Type B pancreatic cell (in vitro differentiated cells): ENCODE measurements at regions not wholly inside any gene's neighbourhood (a gene's known extent, or its start where the extent isn't known, plus 50 kb on each side); places are given as distances from the start of the nearest gene placed in this dataset.

Source experiments
- DNase-seq: peaks from one replicate; pipeline ENCODE4 v3.0.0; 2021; ENCODE audit warnings: mixed read lengths; ENCODE audit not compliant: unreplicated experiment; ENCODE audit errors: extremely low spot score
- H3K27ac Mint-ChIP-seq: 2 replicates; pipeline ENCODE4 v1.8.0; 2021; ENCODE audit warnings: mild to moderate bottlenecking, mixed read lengths
- H3K27me3 Mint-ChIP-seq: 2 replicates; pipeline ENCODE4 v1.8.0; 2021; ENCODE audit warnings: mixed read lengths
- H3K36me3 Mint-ChIP-seq: 2 replicates; pipeline ENCODE4 v1.8.0; 2021; ENCODE audit warnings: mixed read lengths
- H3K4me1 Mint-ChIP-seq: one replicate; pipeline ENCODE4 v1.8.0; 2021; ENCODE audit warnings: mixed read lengths; ENCODE audit not compliant: unreplicated experiment
- H3K4me3 Mint-ChIP-seq: 2 replicates; pipeline ENCODE4 v1.8.0; 2021; ENCODE audit warnings: mild to moderate bottlenecking, mixed read lengths
- H3K9me3 Mint-ChIP-seq: 2 replicates; pipeline ENCODE4 v1.8.0; 2021; ENCODE audit warnings: mixed read lengths
- CTCF ChIP-seq: fragments of 200-600 bp; sonication (generic); conservative IDR thresholded peaks from 2 replicates; pipeline ENCODE4 v1.5.0; 2021; ENCODE audit warnings: antibody characterized with exemption, mild to moderate bottlenecking

GRCh38 chr5:28495876-28496275 is 1457.5 kb upstream of the CDH9 start:
- no peaks in the 10 kb centered on the region for H3K9me3 Mint-ChIP-seq
- H3K36me3 Mint-ChIP-seq, result peaks cover 4% of the 10 kb centered on the region
- no peaks in the 10 kb centered on the region for H3K27me3 Mint-ChIP-seq
- no peak for DNase-seq
- peak overlapping the region; percentile 57 for H3K27ac Mint-ChIP-seq
- H3K4me1 Mint-ChIP-seq, result no peaks in the 10 kb centered on the region
- no peak for TF ChIP-seq CTCF
- peak overlapping the region; percentile 27 for H3K4me3 Mint-ChIP-seq

DNA sequence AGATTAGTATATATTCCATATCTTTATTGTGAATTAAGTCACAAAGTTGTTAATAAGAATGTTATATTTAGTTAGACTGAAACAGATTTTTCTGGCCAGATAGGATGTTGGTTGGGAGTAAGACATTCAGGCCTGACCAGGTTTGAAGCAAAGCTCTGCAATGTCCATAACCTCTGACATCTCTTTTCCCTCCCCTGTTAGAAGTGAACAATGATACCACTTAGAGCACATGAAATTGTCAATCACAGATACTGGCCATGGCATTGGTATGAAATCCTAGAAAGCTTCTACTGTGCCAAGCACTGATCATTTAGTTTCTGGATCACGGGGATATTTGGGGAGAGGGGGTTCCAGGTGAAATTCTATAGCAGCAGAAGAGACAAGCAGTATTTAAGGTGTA is 1455.1 kb upstream of the CDH9 start:
- H3K36me3 Mint-ChIP-seq, result peaks cover 4% of the 10 kb centered on the region
- no peaks in the 10 kb centered on the region for H3K4me1 Mint-ChIP-seq
- H3K27ac Mint-ChIP-seq, result no peak overlapping the region
- H3K4me3 Mint-ChIP-seq, result no peak overlapping the region
- no peak for DNase-seq
- no peaks in the 10 kb centered on the region for H3K27me3 Mint-ChIP-seq
- H3K9me3 Mint-ChIP-seq, result peaks cover 9% of the 10 kb centered on the region
- no peak for TF ChIP-seq CTCF

GRCh38 chr5:28488752-28489151 is 1450.4 kb upstream of the CDH9 start:
- no peaks in the 10 kb centered on the region for H3K27me3 Mint-ChIP-seq
- peaks cover 9% of the 10 kb centered on the region for H3K9me3 Mint-ChIP-seq
- H3K4me3 Mint-ChIP-seq, result no peak overlapping the region
- no peaks in the 10 kb centered on the region for H3K36me3 Mint-ChIP-seq
- H3K27ac Mint-ChIP-seq, result no peak overlapping the region
- no peaks in the 10 kb centered on the region for H3K4me1 Mint-ChIP-seq
- TF ChIP-seq CTCF, result no peak
- DNase-seq, result no peak

- H3K27ac Mint-ChIP-seq, result no peak overlapping the region
- H3K27me3 Mint-ChIP-seq, result no peaks in the 10 kb centered on the region
- no peak for TF ChIP-seq CTCF
- no peaks in the 10 kb centered on the region for H3K36me3 Mint-ChIP-seq
- H3K4me3 Mint-ChIP-seq, result no peak overlapping the region
- no peak for DNase-seq
- no peaks in the 10 kb centered on the region for H3K4me1 Mint-ChIP-seq
- H3K9me3 Mint-ChIP-seq, result no peaks in the 10 kb centered on the region
These were observed 1445.1 kb upstream of the CDH9 start for GRCh38 chr5:28483327-28484025.

DNA sequence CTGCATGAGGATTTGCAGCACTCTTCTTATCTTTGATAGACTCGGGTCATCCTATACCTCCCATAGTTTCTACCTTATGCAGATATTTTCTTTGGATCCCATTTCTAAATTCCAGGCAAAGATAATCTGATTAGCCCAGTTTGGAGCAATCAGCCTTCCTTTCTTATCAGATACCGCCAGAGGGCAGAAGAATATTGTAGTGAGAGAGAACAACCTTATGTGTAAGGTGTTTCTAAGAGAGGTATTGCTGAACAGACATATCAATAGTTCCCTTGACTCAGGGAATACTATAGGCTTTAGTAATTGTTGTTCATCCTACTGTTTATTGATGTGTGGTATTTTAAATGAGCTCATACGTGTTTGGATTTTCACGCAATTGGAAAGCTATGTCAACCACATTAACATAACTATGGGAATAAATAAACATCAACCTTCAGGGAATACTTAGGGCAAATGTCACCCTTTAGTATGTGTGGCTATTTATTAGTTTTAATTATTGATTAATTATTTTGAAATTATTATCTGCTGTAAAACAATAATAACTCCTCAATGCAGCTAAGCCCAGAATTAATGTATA is 1435.2 kb upstream of the CDH9 start:
- TF ChIP-seq CTCF, result peak; percentile 65
- Mint-ChIP-seq H3K27me3 (no peaks in the 10 kb centered on the region), H3K9me3 (no peaks in the 10 kb centered on the region), H3K4me1 (no peaks in the 10 kb centered on the region), H3K27ac (no peak overlapping the region), H3K4me3 (no peak overlapping the region), H3K36me3 (no peaks in the 10 kb centered on the region)
- no peak for DNase-seq
